HG03457 (cell line): ENCODE measurements at regions not wholly inside any gene's neighbourhood (a gene's known extent, or its start where the extent isn't known, plus 50 kb on each side); places are given as distances from the start of the nearest gene placed in this dataset.
"Not testable (repeated sequence)": the region's sequence is repeated elsewhere in the genome, so short reads cannot be mapped to it uniquely, and the experiment has no call there.

Source experiments
- ATAC-seq: cut with Tn5 transposase; IDR thresholded peaks from one replicate; pipeline ENCODE4 v1.9.1; 2021; ENCODE audit warnings: moderate number of reproducible peaks; ENCODE audit not compliant: unreplicated experiment

- peak; percentile 67 for ATAC-seq
Observed at GRCh38 chr4:123133397-123134050, 211.1 kb upstream of the NUDT6 start.

- no peak for ATAC-seq
Observed at GRCh38 chr4:123144616-123145015, 222.2 kb upstream of the NUDT6 start.

- no peak for ATAC-seq
Observed at GRCh38 chr4:123158576-123158975, 236.2 kb upstream of the NUDT6 start.

DNA sequence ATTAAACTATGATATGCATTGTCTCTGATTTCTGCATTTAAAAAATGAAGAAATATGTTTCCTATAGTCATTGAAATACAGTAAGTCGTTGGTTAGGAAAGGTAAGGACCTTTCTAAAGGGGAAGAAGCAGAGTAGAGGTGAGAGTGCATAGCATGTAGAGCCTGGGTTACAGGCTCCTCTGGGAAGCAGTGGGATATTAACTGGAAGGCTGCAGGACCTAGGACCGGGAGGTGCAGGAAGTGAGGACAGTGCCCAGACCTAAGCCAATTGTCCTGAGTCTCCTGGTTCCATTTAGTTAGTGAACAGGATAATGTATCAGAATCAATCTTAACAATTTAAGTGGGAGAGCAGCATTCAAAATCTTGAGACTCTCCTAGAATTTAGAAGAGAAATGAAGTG lies 237.1 kb upstream of the NUDT6 start:
- no peak for ATAC-seq

- ATAC-seq, result no peak
Observed at GRCh38 chr4:123162859-123163258, 233.7 kb upstream of the SPRY1 start.

- no peak for ATAC-seq
Observed at GRCh38 chr4:123163501-123163900, 233.1 kb upstream of the SPRY1 start.

- ATAC-seq, result no peak
Observed at GRCh38 chr4:123166023-123166422, 230.6 kb upstream of the SPRY1 start.

- ATAC-seq, result no peak
Observed at GRCh38 chr4:123167931-123168330, 228.7 kb upstream of the SPRY1 start.

DNA sequence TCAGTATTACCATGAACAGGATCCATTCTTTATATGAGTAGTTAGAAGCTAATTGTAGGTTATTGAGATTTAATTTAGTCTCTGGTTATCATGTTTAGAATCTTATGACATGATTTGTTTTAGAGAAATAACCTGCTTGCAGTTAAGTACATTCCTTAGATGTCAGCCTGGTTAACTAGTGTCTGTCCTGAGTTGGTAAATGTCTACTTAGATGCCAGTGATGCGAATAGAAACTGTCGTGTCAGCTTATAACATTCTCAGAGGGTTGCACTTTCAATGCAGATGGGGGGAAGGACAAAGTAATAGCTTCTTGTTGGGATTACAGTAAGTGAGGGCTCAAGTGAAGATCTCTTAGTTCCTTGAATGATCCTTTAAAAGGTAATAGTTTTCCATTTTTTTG lies 227.8 kb upstream of the SPRY1 start:
- ATAC-seq, result no peak

GRCh38 chr4:123170843-123171242 lies 225.8 kb upstream of the SPRY1 start:
- ATAC-seq, result no peak

DNA sequence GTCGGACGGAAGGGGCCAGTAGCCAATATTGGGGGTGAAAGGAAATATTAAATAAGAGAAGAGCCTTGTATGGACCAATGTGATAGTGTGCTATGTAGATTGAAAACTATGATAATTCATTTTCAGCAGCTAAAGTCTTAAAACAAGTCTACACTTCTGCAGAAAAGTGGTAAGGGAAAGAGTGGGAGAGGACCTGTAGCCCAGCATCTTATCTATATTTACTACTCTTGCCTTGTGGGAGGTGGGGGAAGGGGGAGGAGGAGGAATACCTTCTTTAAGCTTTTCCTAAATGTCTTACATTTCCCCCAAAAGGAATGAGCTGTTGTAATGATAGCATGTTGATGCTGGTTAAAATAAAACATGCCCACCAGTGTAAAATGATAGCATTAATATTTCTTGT lies 220.0 kb upstream of the SPRY1 start:
- no peak for ATAC-seq

- ATAC-seq, result no peak
Observed at GRCh38 chr4:123182289-123182688, 214.3 kb upstream of the SPRY1 start.

DNA sequence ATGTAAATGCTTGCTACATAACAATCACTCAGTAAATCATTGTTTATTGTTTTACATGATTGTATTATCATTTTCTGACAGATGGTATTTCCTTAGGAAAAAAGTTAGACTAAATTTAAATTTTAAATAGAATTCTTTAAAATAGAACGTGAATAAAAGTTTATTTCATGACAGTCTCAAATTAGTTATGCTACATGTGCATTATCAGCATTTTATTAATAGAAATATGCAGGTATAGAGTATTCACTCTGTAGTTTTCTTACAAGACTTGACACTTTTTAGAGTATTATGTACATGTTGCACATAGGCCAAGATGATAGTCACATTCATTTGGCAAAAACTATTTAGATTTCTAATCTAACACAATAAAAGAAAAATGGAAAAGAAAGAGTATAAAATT lies 213.3 kb upstream of the SPRY1 start:
- ATAC-seq, result no peak

GRCh38 chr4:123183754-123184153 lies 212.8 kb upstream of the SPRY1 start:
- ATAC-seq, result not testable (repeated sequence)

DNA sequence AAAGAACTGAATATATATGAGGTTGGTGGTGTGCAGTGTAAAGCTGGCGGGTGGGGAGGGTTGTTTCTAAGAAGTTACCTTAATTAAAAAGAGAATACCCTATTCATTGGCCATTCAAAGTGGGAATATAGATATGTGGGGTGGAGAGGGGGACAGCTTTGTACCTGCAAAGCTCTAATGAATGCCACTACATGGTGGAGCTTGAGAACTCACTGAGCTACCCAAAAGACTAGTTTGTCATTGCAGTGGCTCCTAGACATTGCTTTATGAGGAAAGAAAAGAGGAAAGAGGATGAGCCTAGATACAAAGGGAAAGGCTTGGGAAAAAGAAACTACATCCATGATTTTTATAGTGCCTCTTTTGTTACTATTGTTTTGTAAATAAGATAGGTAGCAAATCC lies 209.9 kb upstream of the SPRY1 start:
- ATAC-seq, result no peak

- no peak for ATAC-seq
Observed at GRCh38 chr4:123190176-123190575, 206.4 kb upstream of the SPRY1 start.

GRCh38 chr4:123191728-123192127 lies 204.9 kb upstream of the SPRY1 start:
- no peak for ATAC-seq

DNA sequence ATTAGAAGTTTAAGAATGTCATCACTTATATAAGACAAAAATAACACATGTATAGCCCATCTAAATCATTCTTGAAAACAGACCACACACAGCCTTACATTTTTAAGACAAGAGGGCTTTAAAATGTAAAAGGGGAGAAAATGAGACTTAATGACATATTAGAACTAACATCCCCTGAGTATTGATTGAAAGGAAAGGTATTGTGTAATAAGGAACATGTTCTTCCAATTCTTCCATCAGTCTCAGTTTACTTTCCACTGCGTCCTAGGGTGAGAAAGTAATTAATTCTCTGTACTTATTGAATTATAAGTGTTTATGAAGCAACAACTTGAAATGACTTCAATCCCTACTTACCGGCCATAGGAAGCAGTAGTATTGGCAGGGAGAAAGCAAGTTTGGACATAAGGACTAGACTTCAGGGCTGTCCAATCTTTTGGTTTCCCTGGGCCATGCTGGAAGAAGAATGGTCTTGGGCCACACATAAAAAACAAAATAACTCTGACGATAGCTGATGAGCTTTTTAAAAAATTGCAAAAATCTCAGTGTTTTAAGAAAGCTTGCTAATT lies 202.7 kb upstream of the SPRY1 start:
- no peak for ATAC-seq

GRCh38 chr4:123198706-123199105 lies 197.9 kb upstream of the SPRY1 start:
- ATAC-seq, result no peak

- no peak for ATAC-seq
Observed at GRCh38 chr4:123200051-123200940, 196.3 kb upstream of the SPRY1 start.

- ATAC-seq, result no peak
Observed at GRCh38 chr4:123204737-123205136, 191.9 kb upstream of the SPRY1 start.

DNA sequence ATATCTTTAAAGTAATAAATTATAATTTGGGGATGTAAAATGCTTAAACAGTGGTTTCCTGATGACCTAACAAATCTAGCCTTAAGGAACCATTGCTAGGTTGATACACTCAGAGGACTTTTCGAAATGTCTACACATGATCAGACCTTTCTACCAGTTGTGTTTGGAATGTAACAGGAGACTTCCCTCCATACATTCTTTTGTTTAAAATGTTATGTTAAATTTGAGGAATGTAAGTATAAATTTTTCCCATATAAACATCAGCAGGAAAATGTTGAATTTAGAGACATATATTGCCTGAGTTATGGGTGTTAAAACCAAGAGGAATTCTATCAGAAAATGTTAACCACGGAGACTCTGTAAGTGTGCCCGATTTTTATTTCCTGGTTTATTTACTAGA lies 190.6 kb upstream of the SPRY1 start:
- ATAC-seq, result no peak
